HCT116 (cell line): ENCODE measurements at regions not wholly inside any gene's neighbourhood (a gene's known extent, or its start where the extent isn't known, plus 50 kb on each side); places are given as distances from the start of the nearest gene placed in this dataset.

Source experiments
- ATAC-seq: fragments of 200-7000 bp; cut with Tn5 transposase; 2 replicates; pipeline ENCODE4 v1.9.1; 2020; ENCODE audit warnings: mild to moderate bottlenecking, moderate library complexity
- BruUV-seq: library from RNA; stranded (reverse); fragments of 400-500 nt; replicated peaks from 2 replicates; lab custom pipeline; 2021; lab: Mats Ljungman, UMichigan
- CTCF ChIA-PET: fragments of 300-600 bp; sonication (Branson Sonifier 250); formaldehyde crosslinking; loops from one replicate; lab custom pipeline; 2021; ENCODE audit warnings: antibody characterized with exemption; lab: Charles Lee
- POLR2A ChIA-PET: fragments of 300-600, 350-600 bp; sonication (Branson Sonifier 250); formaldehyde crosslinking; loops from one replicate; lab custom pipeline; 2021; ENCODE audit warnings: antibody characterized with exemption; lab: Charles Lee
- RAD21 ChIA-PET, 2 experiments: fragments of 300-600 bp; sonication (Branson Sonifier 250); formaldehyde crosslinking; loops; one replicate each; lab custom pipeline; 2023; ENCODE audit warnings: low total read pairs in 2 of 2; ENCODE audit not compliant: uncharacterized antibody in 2 of 2, unreplicated experiment in 2 of 2, low non-redundant PET in 1 of 2; lab: Charles Lee
- DNase-seq: peaks from one replicate; pipeline ENCODE4 v3.0.0-alpha.2; 2010; ENCODE audit warnings: low read depth, low spot score
- H2AFZ ChIP-seq: fragments of 200-600 bp; shearing (Covaris generic), sonication (generic); 2 replicates; pipeline ENCODE4 v1.6.1; 2017; ENCODE audit warnings: low read depth, mixed run types, mixed read lengths, antibody characterized with exemption, low read length; ENCODE audit not compliant: poor library complexity, severe bottlenecking
- H3K27ac ChIP-seq: 2 replicates; pipeline ENCODE4 v1.5.1; 2012; ENCODE audit warnings: low read depth, low read length
- H3K27me3 ChIP-seq: fragments of 200-600 bp; sonication (generic); 2 replicates; pipeline ENCODE4 v1.6.1; 2016; ENCODE audit warnings: mixed run types, low read length, mixed read lengths; ENCODE audit not compliant: insufficient read depth
- H3K36me3 ChIP-seq, 2 experiments: fragments of 200-500 bp in 1 of 2; fragments of 200-600 bp in 1 of 2; sonication (Bioruptor generic) in 1 of 2; sonication (generic) in 1 of 2; 2 replicates each; pipeline versions ENCODE4 v1.5.1 to v1.6.1; 2014 to 2016; ENCODE audit warnings: low read length in 2 of 2, inconsistent platforms in 1 of 2, mixed read lengths in 1 of 2, mixed run types in 1 of 2; ENCODE audit not compliant: insufficient read depth in 2 of 2, control insufficient read depth in 1 of 2
- H3K4me1 ChIP-seq, 2 experiments: fragments of 200-600 bp in 1 of 2; sonication (generic) in 1 of 2; 2 replicates each; pipeline versions ENCODE4 v1.5.1 to v1.6.1; 2012 to 2017; ENCODE audit warnings: low read length in 2 of 2, inconsistent platforms in 1 of 2, mild to moderate bottlenecking in 1 of 2, mixed read lengths in 1 of 2, mixed run types in 1 of 2, moderate library complexity in 1 of 2; ENCODE audit not compliant: insufficient read depth in 2 of 2, control insufficient read depth in 1 of 2
- H3K4me2 ChIP-seq: fragments of 200-600 bp; sonication (generic); 2 replicates; pipeline ENCODE4 v1.6.1; 2017; ENCODE audit warnings: mixed run types, low read length, mixed read lengths
- H3K4me3 ChIP-seq, 2 experiments: fragments of 200-600 bp in 1 of 2; sonication (generic) in 1 of 2; replicated peaks in 1 of 2; 2 replicates each; pipeline ENCODE4 v1.5.1; 2011 to 2016; ENCODE audit warnings: low read length in 2 of 2, control low read depth in 1 of 2, low read depth in 1 of 2, mild to moderate bottlenecking in 1 of 2, mixed read lengths in 1 of 2, mixed run types in 1 of 2
- H3K79me2 ChIP-seq: fragments of 200-600 bp; sonication (generic); 2 replicates; pipeline ENCODE4 v1.6.1; 2017; ENCODE audit warnings: mild to moderate bottlenecking, mixed run types, low read length, moderate library complexity, mixed read lengths; ENCODE audit not compliant: insufficient read depth
- H3K9ac ChIP-seq: fragments of 200-600 bp; sonication (generic); 2 replicates; pipeline ENCODE4 v1.6.1; 2016; ENCODE audit warnings: low read length, mixed read lengths
- H3K9me2 ChIP-seq: fragments of 200-600 bp; sonication (generic), shearing (Covaris generic); 2 replicates; pipeline ENCODE4 v1.6.1; 2017; ENCODE audit warnings: mixed run types, mild to moderate bottlenecking, moderate library complexity; ENCODE audit not compliant: insufficient read depth
- H3K9me3 ChIP-seq, 2 experiments: fragments of 200-500 bp in 1 of 2; fragments of 200-600 bp in 1 of 2; sonication (Bioruptor generic) in 1 of 2; sonication (generic) in 1 of 2; 2 replicates each; pipeline ENCODE4 v1.6.1; 2014 to 2017; ENCODE audit warnings: low read length in 2 of 2, mixed read lengths in 2 of 2, inconsistent platforms in 1 of 2, low read depth in 1 of 2, mild to moderate bottlenecking in 1 of 2, mixed run types in 1 of 2, moderate library complexity in 1 of 2; ENCODE audit not compliant: control insufficient read depth in 1 of 2, insufficient read depth in 1 of 2
- H4K20me1 ChIP-seq: fragments of 200-600 bp; sonication (generic), shearing (Covaris generic); 2 replicates; pipeline ENCODE4 v1.6.1; 2017; ENCODE audit warnings: mixed run types, mild to moderate bottlenecking, moderate library complexity; ENCODE audit not compliant: insufficient read depth
- CBX3 ChIP-seq: IDR thresholded peaks from 2 replicates; pipeline ENCODE4 v1.6.1; 2012; ENCODE audit warnings: low read depth
- CTCF ChIP-seq, 3 experiments: fragments of 200-600 bp in 1 of 3; sonication (generic) in 1 of 3; IDR thresholded peaks in 2 of 3; conservative IDR thresholded peaks in 1 of 3; 2 replicates each; pipeline ENCODE4 v1.5.1; 2012 to 2017; ENCODE audit warnings: low read depth in 2 of 3, low read length in 2 of 3, antibody characterized with exemption in 1 of 3, borderline replicate concordance in 1 of 3, control low read depth in 1 of 3, mild to moderate bottlenecking in 1 of 3, mixed read lengths in 1 of 3, mixed run types in 1 of 3, moderate library complexity in 1 of 3; ENCODE audit not compliant: insufficient read depth in 1 of 3
- EGR1 ChIP-seq: IDR thresholded peaks from 2 replicates; pipeline ENCODE4 v1.6.1; 2012; ENCODE audit warnings: low read depth
- ELF1 ChIP-seq: IDR thresholded peaks from 2 replicates; pipeline ENCODE4 v1.6.1; 2012; ENCODE audit warnings: low read depth, borderline replicate concordance
- EZH2 ChIP-seq: fragments of 200-600 bp; sonication (generic); IDR thresholded peaks from 2 replicates; pipeline ENCODE4 v1.6.1; 2017; ENCODE audit warnings: antibody characterized with exemption, mixed run types
- FOSL1 ChIP-seq: IDR thresholded peaks from 2 replicates; pipeline ENCODE4 v1.6.1; 2012; ENCODE audit warnings: low read depth
- JUND ChIP-seq: IDR thresholded peaks from 2 replicates; pipeline ENCODE4 v1.6.1; 2012
- MAX ChIP-seq: IDR thresholded peaks from 2 replicates; pipeline ENCODE4 v1.6.1; 2012
- POLR2A ChIP-seq: IDR thresholded peaks from 2 replicates; pipeline ENCODE4 v1.7.0; 2011; ENCODE audit warnings: borderline replicate concordance; ENCODE audit not compliant: insufficient read depth, insufficient read length; ENCODE audit errors: extremely low read depth
- POLR2AphosphoS5 ChIP-seq: IDR thresholded peaks from 2 replicates; pipeline ENCODE4 v1.6.1; 2011; ENCODE audit warnings: mild to moderate bottlenecking, low read depth, low read length, moderate library complexity
- RAD21 ChIP-seq: IDR thresholded peaks from 2 replicates; pipeline ENCODE4 v1.6.1; 2012; ENCODE audit warnings: low read depth, mild to moderate bottlenecking
- SIN3A ChIP-seq: IDR thresholded peaks from 2 replicates; pipeline ENCODE4 v1.6.1; 2012; ENCODE audit warnings: low read depth
- SP1 ChIP-seq: IDR thresholded peaks from 2 replicates; pipeline ENCODE4 v1.6.1; 2012; ENCODE audit warnings: low read depth
- SRF ChIP-seq: IDR thresholded peaks from 2 replicates; pipeline ENCODE4 v1.6.1; 2012; ENCODE audit warnings: low read depth
- TCF7L2 ChIP-seq: IDR thresholded peaks from 2 replicates; pipeline ENCODE4 v1.7.0; 2011; ENCODE audit warnings: borderline replicate concordance, inconsistent platforms; ENCODE audit not compliant: insufficient read depth, insufficient read length; ENCODE audit errors: extremely low read depth
- ZNF274 ChIP-seq: fragments of 200-500 bp; sonication (Bioruptor generic); IDR thresholded peaks from 2 replicates; pipeline ENCODE4 v1.6.1; 2014; ENCODE audit warnings: mild to moderate bottlenecking, low read depth, low read length, inconsistent platforms
- intact Hi-C: fragments of 100-400 bp; cut with micrococcal nuclease; formaldehyde crosslinking; loops from 2 replicates; pipeline ENCODE4 v1.10.0; 2022

GRCh38 chr1:81205956-81206355, 594.8 kb upstream of the ADGRL2 start (continued):
- no peak for TF ChIP-seq CTCF (IDR thresholded peaks at IDR 0.05 in 2 of 3, conservative IDR thresholded peaks at IDR 0.05 in 1 of 3; ENCODE audit: borderline replicate concordance in 1 of 3, insufficient read depth in 1 of 3, low read depth in 2 of 3, low read length in 2 of 3)
- TF ChIP-seq ELF1 = no peak
- no peak for TF ChIP-seq MAX
- no peak for TF ChIP-seq SIN3A
- TF ChIP-seq CBX3 = no peak
- TF ChIP-seq, all 23 proteins: peak for 0

GRCh38 chr1:81201779-81202178, 599.0 kb upstream of the ADGRL2 start:
- H3K4me1 ChIP-seq = no peaks in the 10 kb centered on the region
- H3K27me3 ChIP-seq = no peaks in the 10 kb centered on the region
- intact Hi-C loops = no loop called here
- DNase-seq (no peak), ATAC-seq (no peak)
- H3K4me3 ChIP-seq = no peak overlapping the region
- H3K36me3 ChIP-seq = no peaks in the 10 kb centered on the region
- H3K27ac ChIP-seq = no peak overlapping the region
- H3K9ac ChIP-seq = no peak overlapping the region
- RAD21 ChIA-PET = no interaction called here
- POLR2A ChIA-PET = no interaction called here
- no peak overlapping the region for H3K4me2 ChIP-seq
- no peaks in the 10 kb centered on the region for H3K9me3 ChIP-seq
- H3K9me2 ChIP-seq = no peaks in the 10 kb centered on the region
- H4K20me1 ChIP-seq = no peaks in the 10 kb centered on the region
- BruUV-seq = no TSS peak
- no peaks in the 10 kb centered on the region for H3K79me2 ChIP-seq
- TF ChIP-seq RAD21 (no peak), SP1 (no peak), FOSL1 (no peak), SIN3A (no peak), ZNF274 (no peak), MAX (no peak), POLR2A (no peak), POLR2AphosphoS5 (no peak), EZH2 (no peak), TCF7L2 (no peak), CTCF (IDR thresholded peaks at IDR 0.05 in 2 of 3, conservative IDR thresholded peaks at IDR 0.05 in 1 of 3; ENCODE audit: borderline replicate concordance in 1 of 3, insufficient read depth in 1 of 3, low read depth in 2 of 3, low read length in 2 of 3) (no peak), JUND (no peak), ELF1 (no peak), SRF (no peak), EGR1 (no peak)
- CTCF ChIA-PET = no interaction called here
- H2AFZ ChIP-seq = no peak overlapping the region
